GM12878 (cell line): ENCODE measurements at regions not wholly inside any gene's neighbourhood (a gene's known extent, or its start where the extent isn't known, plus 50 kb on each side); places are given as distances from the start of the nearest gene placed in this dataset.

Experiments used
- ATAC-seq: fragments of 200-7000 bp; cut with Tn5 transposase; 3 replicates; pipeline ENCODE4 v1.9.1; 2020; ENCODE audit warnings: mild to moderate bottlenecking, moderate library complexity
- BruUV-seq: library from RNA; stranded (reverse); fragments of 400-500 nt; replicated peaks from 2 replicates; lab custom pipeline; 2021; lab: Mats Ljungman, UMichigan
- CTCF ChIA-PET: fragments of 300-600 bp; sonication (Branson Sonifier 250); formaldehyde crosslinking; extraction: SDS; loops from one replicate; lab custom pipeline; 2021; ENCODE audit warnings: inconsistent platforms; lab: Yijun Ruan, JAX
- POLR2A ChIA-PET: fragments of 350-600 bp; formaldehyde crosslinking; extraction: SDS; loops from one replicate; lab custom pipeline; 2021; ENCODE audit warnings: inconsistent platforms; lab: Charles Lee
- RAD21 ChIA-PET: fragments of 300-600 bp; sonication (Branson Sonifier 250); formaldehyde crosslinking; loops from one replicate; lab custom pipeline; 2023; ENCODE audit warnings: antibody characterized with exemption; ENCODE audit not compliant: unreplicated experiment; lab: Charles Lee
- SMC1A ChIA-PET: fragments of 300-600 bp; sonication (Branson Sonifier 250); formaldehyde crosslinking; loops from one replicate; lab custom pipeline; 2023; ENCODE audit not compliant: unreplicated experiment, uncharacterized antibody; lab: Charles Lee
- DNase-seq: peaks from one replicate; pipeline ENCODE4 v3.0.0-alpha.2; 2011; ENCODE audit warnings: low read depth, low spot score
- FAIRE-seq: peaks from 3 replicates; lab custom pipeline; 2011; peaks lifted over from hg19 to GRCh38; lab: Jason Lieb, UNC
- H2AFZ ChIP-seq: 2 replicates; pipeline ENCODE4 v1.6.0; 2011; ENCODE audit warnings: low read depth, low read length, control low read depth; ENCODE audit not compliant: control insufficient read depth
- H3K27ac ChIP-seq: 2 replicates; pipeline ENCODE4 v1.5.1; 2011; ENCODE audit warnings: control low read depth; ENCODE audit not compliant: control insufficient read depth, insufficient read depth
- H3K27me3 ChIP-seq, 2 experiments: replicated peaks in 1 of 2; 2 replicates each; pipeline versions ENCODE4 v1.6.0 to v1.6.1; 2011; ENCODE audit warnings: low read length in 1 of 2; ENCODE audit not compliant: control insufficient read depth in 2 of 2, insufficient read depth in 2 of 2
- H3K36me3 ChIP-seq, 2 experiments: 2 replicates each; pipeline ENCODE4 v1.5.1; 2011; ENCODE audit warnings: low read length in 1 of 2; ENCODE audit not compliant: control insufficient read depth in 2 of 2, insufficient read depth in 2 of 2
- H3K4me1 ChIP-seq: 2 replicates; pipeline ENCODE4 v1.6.1; 2011; ENCODE audit warnings: mild to moderate bottlenecking, low read length, moderate library complexity, mixed read lengths; ENCODE audit not compliant: control insufficient read depth, insufficient read depth
- H3K4me2 ChIP-seq: 2 replicates; pipeline ENCODE4 v1.6.0; 2011; ENCODE audit warnings: control low read depth; ENCODE audit not compliant: control insufficient read depth, insufficient read depth
- H3K4me3 ChIP-seq: fragments of 200-600 bp; sonication (generic); 2 replicates; pipeline ENCODE4 v1.5.1; 2016
- H3K79me2 ChIP-seq: 2 replicates; pipeline ENCODE4 v1.6.0; 2011; ENCODE audit warnings: low read length; ENCODE audit not compliant: control insufficient read depth, insufficient read depth
- H3K9ac ChIP-seq: 2 replicates; pipeline ENCODE4 v1.8.0; 2011; ENCODE audit warnings: low read length, control low read depth, mixed read lengths; ENCODE audit not compliant: control insufficient read depth, insufficient read depth
- H3K9me3 ChIP-seq: replicated peaks from 3 replicates; pipeline ENCODE4 v1.5.1; 2011; ENCODE audit warnings: mild to moderate bottlenecking, low read length; ENCODE audit not compliant: control insufficient read depth, insufficient read depth
- H4K20me1 ChIP-seq: 2 replicates; pipeline ENCODE4 v1.6.0; 2011; ENCODE audit not compliant: control insufficient read depth, insufficient read depth
- CEBPB ChIP-seq, 2 experiments: fragments of 150-350 bp in 1 of 2; IDR thresholded peaks; 2 replicates each; pipeline ENCODE4 v1.6.1; 2012 to 2014; ENCODE audit warnings: low read depth in 2 of 2, low read length in 2 of 2, borderline replicate concordance in 1 of 2, inconsistent platforms in 1 of 2
- ESRRA ChIP-seq: IDR thresholded peaks from 2 replicates; pipeline ENCODE4 v1.6.1; 2012; ENCODE audit warnings: mild to moderate bottlenecking, low read length, improper control_type of control experiment
- GABPA ChIP-seq: IDR thresholded peaks from 2 replicates; pipeline ENCODE4 v1.6.1; 2014; ENCODE audit warnings: antibody characterized with exemption, low read depth, mild to moderate bottlenecking, inconsistent platforms
- KLF5 ChIP-seq: fragments of 450-650 bp; IDR thresholded peaks from 2 replicates; pipeline ENCODE4 v1.6.1; 2014; ENCODE audit warnings: mild to moderate bottlenecking; ENCODE audit not compliant: partially characterized antibody
- NFYB ChIP-seq: IDR thresholded peaks from 2 replicates; pipeline ENCODE4 v1.6.1; 2011; ENCODE audit warnings: low read depth, mild to moderate bottlenecking, low read length, improper control_type of control experiment, moderate library complexity; ENCODE audit not compliant: insufficient read depth
- SRF ChIP-seq, 2 experiments: IDR thresholded peaks; 2 replicates each; pipeline ENCODE4 v1.6.1; 2011; ENCODE audit warnings: low read depth in 2 of 2, low read length in 2 of 2, mild to moderate bottlenecking in 1 of 2, moderate library complexity in 1 of 2
- ZZZ3 ChIP-seq: IDR thresholded peaks from 2 replicates; pipeline ENCODE4 v1.6.1; 2011; ENCODE audit warnings: low read depth; ENCODE audit not compliant: control insufficient read depth, insufficient read length
- WGBS: methylation state at CpG from one replicate; pipeline ENCODE4 v1.1.6; 2016; ENCODE audit warnings: low lambda C conversion rate; ENCODE audit not compliant: insufficient replicate concordance, insufficient coverage; ENCODE audit errors: missing lambda C conversion rate; 5-methylcytosine and 5-hydroxymethylcytosine counted together
- in situ Hi-C: fragments of 300-500 bp; cut with MboI; formaldehyde crosslinking; loops from 9 replicates; pipeline ENCODE4 v1.14.3; 2018; ENCODE audit warnings: mixed read lengths
- intact Hi-C: fragments of 100-400 bp; cut with micrococcal nuclease; formaldehyde crosslinking; loops from one replicate; pipeline ENCODE4 v1.14.2; 2022; ENCODE audit not compliant: unreplicated experiment
- TF ChIP-seq, protein P1 (sequence below): fragments of 450-650 bp; IDR thresholded peaks from 2 replicates; pipeline ENCODE4 v1.6.1; 2017; ENCODE audit warnings: mild to moderate bottlenecking, moderate library complexity

DNA sequence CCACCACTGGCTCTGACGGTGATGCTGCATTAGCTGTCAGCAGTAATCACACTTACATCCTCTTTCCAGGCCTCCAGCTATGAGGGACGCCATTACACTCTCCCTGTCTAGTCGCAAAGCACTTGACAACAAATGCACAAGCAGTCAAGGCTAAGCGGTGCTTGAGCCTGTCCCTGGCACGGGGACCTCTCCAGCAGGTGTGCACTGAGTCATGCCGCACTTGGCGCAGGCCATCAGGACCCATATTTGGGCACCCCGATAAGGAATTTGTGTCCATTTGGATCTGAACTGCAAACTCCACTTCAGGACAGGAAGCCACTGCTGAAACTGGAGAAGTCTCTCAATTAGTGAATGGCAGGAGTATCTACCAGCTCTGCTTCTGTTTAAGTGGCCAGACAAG is 301.9 kb upstream of the OBI1 start (continued):
- TF ChIP-seq, protein P1, sequence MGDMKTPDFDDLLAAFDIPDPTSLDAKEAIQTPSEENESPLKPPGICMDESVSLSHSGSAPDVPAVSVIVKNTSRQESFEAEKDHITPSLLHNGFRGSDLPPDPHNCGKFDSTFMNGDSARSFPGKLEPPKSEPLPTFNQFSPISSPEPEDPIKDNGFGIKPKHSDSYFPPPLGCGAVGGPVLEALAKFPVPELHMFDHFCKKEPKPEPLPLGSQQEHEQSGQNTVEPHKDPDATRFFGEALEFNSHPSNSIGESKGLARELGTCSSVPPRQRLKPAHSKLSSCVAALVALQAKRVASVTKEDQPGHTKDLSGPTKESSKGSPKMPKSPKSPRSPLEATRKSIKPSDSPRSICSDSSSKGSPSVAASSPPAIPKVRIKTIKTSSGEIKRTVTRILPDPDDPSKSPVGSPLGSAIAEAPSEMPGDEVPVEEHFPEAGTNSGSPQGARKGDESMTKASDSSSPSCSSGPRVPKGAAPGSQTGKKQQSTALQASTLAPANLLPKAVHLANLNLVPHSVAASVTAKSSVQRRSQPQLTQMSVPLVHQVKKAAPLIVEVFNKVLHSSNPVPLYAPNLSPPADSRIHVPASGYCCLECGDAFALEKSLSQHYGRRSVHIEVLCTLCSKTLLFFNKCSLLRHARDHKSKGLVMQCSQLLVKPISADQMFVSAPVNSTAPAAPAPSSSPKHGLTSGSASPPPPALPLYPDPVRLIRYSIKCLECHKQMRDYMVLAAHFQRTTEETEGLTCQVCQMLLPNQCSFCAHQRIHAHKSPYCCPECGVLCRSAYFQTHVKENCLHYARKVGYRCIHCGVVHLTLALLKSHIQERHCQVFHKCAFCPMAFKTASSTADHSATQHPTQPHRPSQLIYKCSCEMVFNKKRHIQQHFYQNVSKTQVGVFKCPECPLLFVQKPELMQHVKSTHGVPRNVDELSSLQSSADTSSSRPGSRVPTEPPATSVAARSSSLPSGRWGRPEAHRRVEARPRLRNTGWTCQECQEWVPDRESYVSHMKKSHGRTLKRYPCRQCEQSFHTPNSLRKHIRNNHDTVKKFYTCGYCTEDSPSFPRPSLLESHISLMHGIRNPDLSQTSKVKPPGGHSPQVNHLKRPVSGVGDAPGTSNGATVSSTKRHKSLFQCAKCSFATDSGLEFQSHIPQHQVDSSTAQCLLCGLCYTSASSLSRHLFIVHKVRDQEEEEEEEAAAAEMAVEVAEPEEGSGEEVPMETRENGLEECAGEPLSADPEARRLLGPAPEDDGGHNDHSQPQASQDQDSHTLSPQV: no peak

DNA sequence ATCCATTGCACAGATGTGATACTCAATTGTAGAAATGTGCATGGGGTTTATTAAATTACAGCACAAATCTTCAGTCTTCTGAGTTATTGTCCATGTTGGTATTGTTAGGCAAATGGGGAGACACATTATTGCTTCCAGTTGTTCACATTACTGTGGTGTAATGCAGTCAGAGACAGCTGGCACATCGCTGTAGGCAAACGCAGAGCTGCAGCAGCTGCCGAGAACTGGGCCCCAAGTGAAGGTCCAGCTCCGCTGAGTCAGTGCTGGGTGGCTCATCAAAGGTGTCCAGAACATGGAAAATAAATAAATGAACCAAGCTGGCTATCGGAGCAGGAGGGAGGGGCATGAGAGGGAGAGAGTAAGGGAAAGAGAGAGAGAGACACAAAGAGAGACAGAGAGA is 299.1 kb upstream of the OBI1 start:
- ChIA-PET RAD21 (no interaction called here), POLR2A (no interaction called here), CTCF (interaction anchor here (1.7 to 2.2 kb wide), 2 partner anchors 18 to 20 kb away, joined by 3 to 10 read pairs; no protein-coding TSS in a partner anchor), SMC1A (interaction anchor here (0.7 to 1.3 kb wide), 2 partner anchors 20 to 1146 kb away, joined by 3 read pairs; no protein-coding TSS in a partner anchor)
- no peak for FAIRE-seq
- Histone ChIP-seq H3K27ac (no peak overlapping the region), H3K79me2 (no peaks in the 10 kb centered on the region), H3K27me3 (no peaks in the 10 kb centered on the region; a peak in 1 of 4 replicates), H3K9me3 (no peaks in the 10 kb centered on the region), H2AFZ (no peak overlapping the region), H3K36me3 (no peaks in the 10 kb centered on the region), H3K9ac (no peak overlapping the region), H4K20me1 (no peaks in the 10 kb centered on the region), H3K4me1 (no peaks in the 10 kb centered on the region), H3K4me3 (no peak overlapping the region), H3K4me2 (no peak overlapping the region)
- 44% methylated on average over 4 of the region's 5 CpGs for WGBS
- no peak for ATAC-seq
- intact Hi-C loops (no loop called here), in situ Hi-C loops (no loop called here)
- TF ChIP-seq NFYB (no peak), GABPA (no peak), SRF (IDR thresholded peaks at IDR 0.05; ENCODE audit: low read depth in 2 of 2, low read length in 2 of 2) (no peak), CEBPB (IDR thresholded peaks at IDR 0.05; ENCODE audit: borderline replicate concordance in 1 of 2, low read depth in 2 of 2, low read length in 2 of 2) (no peak), KLF5 (no peak), ESRRA (no peak), ZZZ3 (no peak)
- TF ChIP-seq, protein P1: no peak
- BruUV-seq: no TSS peak
- DNase-seq: no peak
